Bronchial epithelial cell (primary cell): ENCODE measurements at regions not wholly inside any gene's neighbourhood (a gene's known extent, or its start where the extent isn't known, plus 50 kb on each side); places are given as distances from the start of the nearest gene placed in this dataset.

Experiments used
- DNase-seq: peaks from one replicate; pipeline ENCODE4 v3.0.0-alpha.2; 2010; ENCODE audit warnings: low read depth
- FAIRE-seq: peaks from 2 replicates; lab custom pipeline; 2011; peaks lifted over from hg19 to GRCh38; lab: Jason Lieb, UNC
- H3K27me3 ChIP-seq: 2 replicates; pipeline ENCODE4 v1.5.1; 2011; ENCODE audit warnings: low read length; ENCODE audit not compliant: control insufficient read depth, insufficient read depth
- H3K36me3 ChIP-seq: 2 replicates; pipeline ENCODE4 v1.5.1; 2011; ENCODE audit warnings: low read length; ENCODE audit not compliant: control insufficient read depth, insufficient read depth
- H3K4me3 ChIP-seq: 2 replicates; pipeline ENCODE4 v1.5.1; 2011; ENCODE audit warnings: mild to moderate bottlenecking, low read depth, low read length, control low read depth
- TF ChIP-seq, protein P1 (sequence below): IDR thresholded peaks from 2 replicates; pipeline ENCODE4 v1.5.1; 2011; ENCODE audit warnings: mild to moderate bottlenecking, moderate library complexity, low read length, control low read depth, inconsistent platforms; ENCODE audit not compliant: insufficient read depth, severe bottlenecking

DNA sequence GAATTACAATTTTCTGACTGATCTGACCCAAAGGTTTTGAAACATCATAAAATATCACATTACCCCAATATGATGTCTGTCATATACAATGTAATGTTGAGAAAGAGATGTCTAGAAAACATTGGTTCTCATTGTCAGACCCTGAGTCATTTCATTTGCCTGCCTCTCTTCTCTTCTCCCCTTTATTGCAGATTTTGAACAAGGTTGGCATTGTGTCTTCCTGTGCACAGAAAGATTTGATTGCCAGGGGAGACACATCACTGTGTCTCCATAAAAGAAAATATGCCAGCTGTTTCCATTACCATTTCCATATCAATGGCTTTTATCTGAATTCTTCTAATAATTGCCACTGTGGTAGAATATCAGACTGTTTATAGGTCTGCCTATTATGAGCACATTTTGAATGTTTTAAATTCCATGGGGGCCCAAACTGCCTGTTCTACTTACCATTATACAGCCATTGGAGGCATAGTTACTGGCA, 65.6 kb downstream of the IFI44 start:
- TF ChIP-seq, protein P1, sequence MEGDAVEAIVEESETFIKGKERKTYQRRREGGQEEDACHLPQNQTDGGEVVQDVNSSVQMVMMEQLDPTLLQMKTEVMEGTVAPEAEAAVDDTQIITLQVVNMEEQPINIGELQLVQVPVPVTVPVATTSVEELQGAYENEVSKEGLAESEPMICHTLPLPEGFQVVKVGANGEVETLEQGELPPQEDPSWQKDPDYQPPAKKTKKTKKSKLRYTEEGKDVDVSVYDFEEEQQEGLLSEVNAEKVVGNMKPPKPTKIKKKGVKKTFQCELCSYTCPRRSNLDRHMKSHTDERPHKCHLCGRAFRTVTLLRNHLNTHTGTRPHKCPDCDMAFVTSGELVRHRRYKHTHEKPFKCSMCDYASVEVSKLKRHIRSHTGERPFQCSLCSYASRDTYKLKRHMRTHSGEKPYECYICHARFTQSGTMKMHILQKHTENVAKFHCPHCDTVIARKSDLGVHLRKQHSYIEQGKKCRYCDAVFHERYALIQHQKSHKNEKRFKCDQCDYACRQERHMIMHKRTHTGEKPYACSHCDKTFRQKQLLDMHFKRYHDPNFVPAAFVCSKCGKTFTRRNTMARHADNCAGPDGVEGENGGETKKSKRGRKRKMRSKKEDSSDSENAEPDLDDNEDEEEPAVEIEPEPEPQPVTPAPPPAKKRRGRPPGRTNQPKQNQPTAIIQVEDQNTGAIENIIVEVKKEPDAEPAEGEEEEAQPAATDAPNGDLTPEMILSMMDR: no peak
- FAIRE-seq (no peak), DNase-seq (peak; percentile 45)
- no peaks in the 10 kb centered on the region for H3K36me3 ChIP-seq
- H3K27me3 ChIP-seq: no peaks in the 10 kb centered on the region
- H3K4me3 ChIP-seq: no peak overlapping the region

DNA sequence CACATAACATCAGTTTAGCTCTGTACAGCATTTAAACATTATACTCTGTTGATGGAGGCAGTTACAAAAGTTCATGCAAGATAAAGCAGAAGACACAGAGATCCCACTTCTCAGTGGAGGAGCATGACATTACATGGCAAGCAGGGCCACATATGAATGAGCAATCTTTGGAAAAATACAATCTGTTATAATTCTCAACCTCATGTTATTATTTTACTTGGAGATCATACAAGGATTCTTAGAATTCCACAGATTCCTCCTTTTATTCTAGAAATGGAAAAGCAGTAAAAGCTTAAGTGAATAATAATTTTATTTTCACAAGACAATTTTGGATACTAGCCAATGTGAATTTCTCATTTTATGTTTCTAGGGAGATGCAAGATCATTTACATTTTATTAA, 66.6 kb downstream of the IFI44 start:
- DNase-seq (no peak), FAIRE-seq (no peak)
- H3K27me3 ChIP-seq: no peaks in the 10 kb centered on the region
- no peak overlapping the region for H3K4me3 ChIP-seq
- TF ChIP-seq, protein P1: no peak
- no peaks in the 10 kb centered on the region for H3K36me3 ChIP-seq

DNA sequence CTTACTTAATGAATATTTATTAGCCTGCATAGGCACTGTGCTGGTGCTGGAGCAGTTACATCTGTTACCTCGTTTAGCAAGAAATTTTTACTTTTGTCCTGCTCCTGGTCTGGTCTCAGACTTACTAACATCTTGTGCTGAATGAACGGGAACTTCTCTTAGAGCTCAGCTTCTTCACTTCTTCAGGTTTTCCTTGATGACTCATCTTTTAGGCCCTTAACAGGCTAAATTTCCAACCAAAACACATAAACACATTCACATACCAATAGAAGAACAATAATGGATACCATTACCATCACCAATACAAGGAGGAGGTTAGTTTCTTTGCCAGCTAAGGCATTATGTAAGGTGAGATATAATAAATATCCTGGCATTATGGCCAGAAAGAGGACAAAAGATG, 68.9 kb downstream of the IFI44 start:
- FAIRE-seq (no peak), DNase-seq (no peak)
- Histone ChIP-seq H3K4me3 (no peak overlapping the region), H3K27me3 (no peaks in the 10 kb centered on the region), H3K36me3 (no peaks in the 10 kb centered on the region)
- TF ChIP-seq, protein P1: no peak

DNA sequence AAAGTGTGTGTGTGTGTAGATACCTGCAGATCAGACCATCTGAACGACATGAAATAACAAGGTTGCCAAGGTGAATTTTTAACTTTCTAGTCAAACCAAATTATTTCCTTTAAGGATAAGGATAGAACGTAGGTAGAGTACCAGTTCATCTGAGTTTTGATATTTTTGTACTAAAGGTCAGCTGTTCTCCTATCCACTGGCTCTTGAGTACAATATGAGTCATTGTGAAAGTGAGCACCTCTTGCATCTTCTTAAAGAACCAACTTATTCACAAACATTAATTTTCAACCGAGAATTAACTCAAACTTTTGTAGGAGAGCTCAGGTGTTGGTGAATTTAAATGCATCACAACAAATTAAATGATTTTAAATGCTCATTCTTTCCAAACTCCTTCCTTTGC, 71.5 kb downstream of the IFI44 start:
- Histone ChIP-seq H3K27me3 (no peaks in the 10 kb centered on the region), H3K4me3 (no peak overlapping the region), H3K36me3 (no peaks in the 10 kb centered on the region)
- TF ChIP-seq, protein P1: no peak
- FAIRE-seq: no peak
- no peak for DNase-seq

DNA sequence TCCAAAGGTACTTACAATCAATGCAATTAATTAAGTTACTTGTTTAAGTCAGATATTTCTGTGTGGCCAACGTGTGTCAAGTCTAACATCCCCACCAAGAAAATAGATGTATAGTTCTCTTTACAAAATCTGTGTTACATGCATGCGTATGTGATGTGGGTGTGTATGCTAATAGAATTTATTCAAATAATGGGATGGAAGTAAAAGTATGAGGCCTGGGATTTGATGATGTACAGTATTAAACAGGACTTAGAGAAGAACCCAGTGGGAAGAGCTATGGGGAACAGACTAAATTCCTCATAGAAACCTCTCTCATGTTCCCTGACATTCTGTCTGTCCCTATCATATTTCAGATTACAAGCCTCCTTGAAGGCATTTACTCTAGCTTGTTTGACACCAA, 72.5 kb downstream of the IFI44 start:
- FAIRE-seq: no peak
- DNase-seq: no peak
- Histone ChIP-seq H3K27me3 (no peaks in the 10 kb centered on the region), H3K36me3 (no peaks in the 10 kb centered on the region), H3K4me3 (no peak overlapping the region)
- TF ChIP-seq, protein P1: no peak

DNA sequence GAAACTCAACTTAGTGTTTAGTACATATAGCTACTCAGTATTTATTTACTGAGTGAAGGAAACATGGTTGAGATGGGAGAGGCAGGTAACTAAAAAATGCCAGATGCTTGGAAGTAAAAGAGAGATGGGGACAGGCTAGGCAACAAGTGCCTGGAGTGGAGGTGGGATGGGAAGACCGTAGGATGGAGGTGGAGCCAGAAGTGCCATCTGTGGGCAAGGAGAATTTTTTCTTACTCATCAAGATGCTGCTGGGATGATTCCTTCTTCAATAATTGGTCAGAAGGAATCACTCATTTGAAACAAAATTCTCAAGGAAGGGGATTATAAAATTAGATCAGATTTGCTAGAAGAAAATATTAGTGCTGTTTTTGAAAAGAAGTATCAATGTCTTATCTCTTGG, 72.9 kb downstream of the IFI44 start:
- no peaks in the 10 kb centered on the region for H3K36me3 ChIP-seq
- no peak overlapping the region for H3K4me3 ChIP-seq
- TF ChIP-seq, protein P1: no peak
- FAIRE-seq: no peak
- no peak for DNase-seq
- H3K27me3 ChIP-seq: no peaks in the 10 kb centered on the region
